Colonic mucosa (tissue), 4 donors: ENCODE measurements at regions not wholly inside any gene's neighbourhood (a gene's known extent, or its start where the extent isn't known, plus 50 kb on each side); places are given as distances from the start of the nearest gene placed in this dataset.

Source experiments
- DNase-seq: peaks from one replicate; pipeline ENCODE4 v3.0.0-alpha.2; 2020
- H3K27ac ChIP-seq: fragments of 200-600 bp; one replicate; pipeline ENCODE4 v1.8.0; 2021
- H3K27me3 ChIP-seq: fragments of 200-600 bp; one replicate; pipeline ENCODE4 v1.8.0; 2021
- H3K36me3 ChIP-seq: fragments of 200-600 bp; one replicate; pipeline ENCODE4 v1.8.0; 2021
- H3K4me1 ChIP-seq: fragments of 200-600 bp; one replicate; pipeline ENCODE4 v1.8.0; 2021; ENCODE audit warnings: mild to moderate bottlenecking
- H3K4me3 ChIP-seq: fragments of 200-600 bp; one replicate; pipeline ENCODE4 v1.8.0; 2021
- H3K9ac ChIP-seq, 2 donors: one replicate each; pipeline ENCODE4 v1.7.0; 2013; ENCODE audit warnings: control low read depth in 2 of 2, low read depth in 2 of 2, low read length in 2 of 2
- H3K9me3 ChIP-seq: fragments of 200-600 bp; one replicate; pipeline ENCODE4 v1.8.0; 2021
- CTCF ChIP-seq: fragments of 200-600 bp; IDR thresholded peaks from one replicate; pipeline ENCODE4 v1.8.0; 2022; ENCODE audit warnings: antibody characterized with exemption, mild to moderate bottlenecking
- intact Hi-C: fragments of 100-400 bp; cut with DNase I; formaldehyde crosslinking; loops from one replicate; pipeline ENCODE4 v1.14.1; 2022
- donor health status: healthy.
- donor health status: DM: no; HTN: no; CAD: no.
- donor health status: DM: no; HTN: no; CAD: no.

DNA sequence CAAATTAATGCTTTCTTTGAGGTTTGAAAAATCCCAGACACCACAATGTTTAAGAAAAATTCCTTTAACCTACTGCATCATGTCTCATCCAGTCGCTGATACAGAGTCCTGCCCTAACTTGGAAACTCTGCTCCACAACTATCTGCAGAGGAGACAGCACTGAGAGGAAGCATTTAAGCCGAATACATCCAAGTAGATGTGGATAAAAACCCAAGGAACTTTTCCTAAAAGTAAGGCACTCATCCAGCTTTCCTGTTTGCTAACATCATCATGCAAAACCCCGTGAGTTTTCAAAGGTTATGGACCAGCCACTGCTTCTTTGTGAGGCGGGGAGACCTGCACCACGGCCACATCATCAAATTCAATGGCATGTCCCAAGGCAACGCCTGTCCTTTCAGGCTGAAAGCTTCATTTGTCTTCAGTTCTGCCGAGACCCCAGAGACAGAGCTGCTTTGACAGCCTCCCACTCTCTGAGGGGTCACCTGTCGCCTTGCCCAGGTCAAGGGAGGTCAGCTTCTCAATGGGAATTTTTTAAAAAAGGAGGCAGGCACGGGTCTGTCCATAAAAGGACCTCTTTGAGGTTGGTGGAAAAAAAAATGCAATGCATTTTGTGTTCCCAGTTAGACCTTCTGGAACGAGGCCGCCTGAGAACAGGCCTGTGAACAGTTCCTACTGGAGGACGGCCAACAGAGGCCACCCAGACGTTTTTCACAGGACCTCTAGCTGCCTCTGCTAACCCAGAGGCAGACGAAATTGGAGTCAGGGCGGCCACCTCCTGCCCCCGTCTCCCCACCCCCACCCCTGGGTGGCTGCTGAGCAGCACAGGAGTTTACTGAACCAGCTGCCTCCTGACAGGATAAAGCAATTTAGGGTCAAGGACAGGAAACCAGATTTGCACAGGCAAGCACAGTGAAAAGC lies 142.5 kb upstream of the HDDC2 start:
- DNase-seq: no peak
- no peaks in the 10 kb centered on the region for H3K36me3 ChIP-seq
- no peaks in the 10 kb centered on the region for H3K4me1 ChIP-seq
- intact Hi-C loops: no loop called here
- no peak for TF ChIP-seq CTCF
- no peaks in the 10 kb centered on the region for H3K27me3 ChIP-seq
- H3K9ac ChIP-seq: no peak overlapping the region
- no peaks in the 10 kb centered on the region for H3K9me3 ChIP-seq
- H3K4me3 ChIP-seq: no peak overlapping the region
- no peak overlapping the region for H3K27ac ChIP-seq

DNA sequence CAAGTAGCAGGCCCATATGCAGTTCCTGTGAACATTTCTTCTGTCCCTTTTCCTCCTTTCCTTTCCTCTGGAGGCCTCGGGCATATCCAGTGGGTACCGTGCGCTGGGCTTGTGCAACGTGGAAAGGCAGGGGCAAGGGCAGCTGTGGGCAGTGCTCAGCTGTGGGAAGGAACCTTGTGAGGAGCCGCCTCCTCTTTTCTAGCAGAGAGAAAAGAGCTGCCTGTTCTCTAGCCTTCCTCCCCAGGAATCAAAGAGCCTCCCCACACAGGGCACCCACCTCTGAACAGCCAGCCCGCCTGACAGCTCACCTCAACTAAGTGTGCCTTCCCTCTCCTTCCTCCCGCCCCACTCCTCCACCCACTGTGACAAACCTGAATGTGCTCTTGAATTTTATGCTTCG lies 143.3 kb upstream of the HDDC2 start:
- no peak for DNase-seq
- H3K27ac ChIP-seq: no peak overlapping the region
- H3K9ac ChIP-seq: no peak overlapping the region
- H3K36me3 ChIP-seq: no peaks in the 10 kb centered on the region
- no peaks in the 10 kb centered on the region for H3K4me1 ChIP-seq
- H3K9me3 ChIP-seq: no peaks in the 10 kb centered on the region
- TF ChIP-seq CTCF: no peak
- intact Hi-C loops: no loop called here
- no peak overlapping the region for H3K4me3 ChIP-seq
- no peaks in the 10 kb centered on the region for H3K27me3 ChIP-seq

DNA sequence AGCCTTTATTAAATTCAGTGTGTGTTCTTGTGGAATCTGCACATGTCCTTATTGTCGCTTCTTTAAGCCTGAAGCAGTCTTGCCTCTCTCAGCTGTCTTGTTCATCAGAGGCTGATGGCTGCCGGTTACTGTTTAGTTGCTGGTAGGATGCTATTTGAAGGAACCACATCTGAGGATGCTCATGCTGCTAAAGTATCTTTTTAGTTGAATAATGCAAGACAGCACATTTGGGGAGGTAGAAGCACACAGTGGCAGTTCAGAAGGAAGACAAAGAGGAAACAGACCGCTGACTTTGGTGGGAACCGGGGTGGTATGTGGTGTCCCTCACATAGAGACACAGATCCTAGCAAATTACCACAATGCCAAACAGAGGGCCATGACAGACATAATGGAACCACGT lies 144.2 kb upstream of the HDDC2 start:
- H3K4me1 ChIP-seq: no peaks in the 10 kb centered on the region
- H3K4me3 ChIP-seq: no peak overlapping the region
- no peak overlapping the region for H3K27ac ChIP-seq
- H3K9me3 ChIP-seq: no peaks in the 10 kb centered on the region
- H3K9ac ChIP-seq: no peak overlapping the region
- no peaks in the 10 kb centered on the region for H3K36me3 ChIP-seq
- DNase-seq: no peak
- TF ChIP-seq CTCF: no peak
- intact Hi-C loops: no loop called here
- no peaks in the 10 kb centered on the region for H3K27me3 ChIP-seq

DNA sequence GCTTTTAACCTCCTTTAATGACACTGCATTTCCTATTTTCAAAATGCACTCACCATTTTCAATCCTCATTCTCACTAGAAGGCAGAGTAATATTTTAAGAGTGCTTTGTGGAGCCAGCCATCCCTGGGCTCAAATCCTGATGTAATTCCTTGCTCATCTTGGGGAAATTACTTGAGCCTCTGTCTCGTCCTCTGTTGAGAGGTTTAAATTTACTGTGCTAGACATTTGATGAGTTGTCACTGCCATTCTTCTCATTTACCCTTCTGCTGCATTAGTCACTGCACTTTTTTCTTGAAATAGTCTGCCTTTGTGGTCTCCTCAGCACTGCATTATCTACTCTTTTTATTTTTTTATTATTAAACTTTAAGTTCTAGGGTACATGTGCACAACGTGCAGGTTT lies 150.0 kb upstream of the HDDC2 start:
- Histone ChIP-seq H3K4me3 (no peak overlapping the region), H3K36me3 (no peaks in the 10 kb centered on the region), H3K4me1 (no peaks in the 10 kb centered on the region), H3K9ac (no peak overlapping the region), H3K9me3 (no peaks in the 10 kb centered on the region), H3K27ac (no peak overlapping the region), H3K27me3 (no peaks in the 10 kb centered on the region)
- intact Hi-C loops: no loop called here
- no peak for TF ChIP-seq CTCF
- DNase-seq: no peak

DNA sequence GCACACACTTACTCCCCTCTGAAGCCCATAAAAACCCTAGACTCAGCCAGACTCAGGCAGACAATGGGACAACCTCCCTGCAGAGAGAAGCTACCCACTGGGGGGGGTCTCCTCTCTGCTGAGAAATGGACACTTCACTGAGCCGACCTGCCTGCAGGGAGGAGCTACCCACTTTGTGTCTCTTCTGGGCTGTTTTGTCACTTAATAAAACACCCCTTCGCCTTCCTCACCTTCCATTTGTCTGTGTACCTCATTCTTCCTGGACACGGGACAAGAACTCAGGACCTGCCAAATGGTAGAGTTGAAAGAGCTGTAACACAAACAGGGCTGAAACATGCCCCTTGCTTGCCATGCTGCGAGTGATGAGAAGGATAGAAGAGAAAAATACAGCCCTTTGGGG lies 151.7 kb upstream of the HDDC2 start:
- Histone ChIP-seq H3K27ac (no peak overlapping the region), H3K27me3 (no peaks in the 10 kb centered on the region), H3K4me3 (no peak overlapping the region), H3K36me3 (no peaks in the 10 kb centered on the region), H3K9ac (no peak overlapping the region), H3K4me1 (no peaks in the 10 kb centered on the region), H3K9me3 (no peaks in the 10 kb centered on the region)
- intact Hi-C loops: no loop called here
- TF ChIP-seq CTCF: no peak
- no peak for DNase-seq
